Karpas-422 (cell line): ENCODE measurements at regions not wholly inside any gene's neighbourhood (a gene's known extent, or its start where the extent isn't known, plus 50 kb on each side); places are given as distances from the start of the nearest gene placed in this dataset.

Experiments
- DNase-seq: peaks from one replicate; pipeline ENCODE4 v3.0.0-alpha.2; 2015
- H2AFZ ChIP-seq: fragments of 200-600 bp; sonication (generic); 2 replicates; pipeline ENCODE4 v1.6.1; 2014; ENCODE audit warnings: antibody characterized with exemption, low read length, mixed read lengths
- H3K27ac ChIP-seq: fragments of 200-600 bp; sonication (generic); 2 replicates; pipeline ENCODE4 v1.5.1; 2014; ENCODE audit warnings: mild to moderate bottlenecking, low read length, moderate library complexity
- H3K27me3 ChIP-seq: fragments of 200-600 bp; sonication (generic); 2 replicates; pipeline ENCODE4 v1.6.1; 2014; ENCODE audit warnings: low read length, mixed read lengths
- H3K36me3 ChIP-seq: fragments of 200-600 bp; sonication (generic); 2 replicates; pipeline ENCODE4 v1.6.1; 2014; ENCODE audit warnings: low read length, mixed read lengths; ENCODE audit not compliant: insufficient read depth
- H3K4me1 ChIP-seq: fragments of 200-600 bp; sonication (generic); 2 replicates; pipeline ENCODE4 v1.6.1; 2014; ENCODE audit warnings: mild to moderate bottlenecking, low read length, mixed read lengths
- H3K4me2 ChIP-seq: fragments of 200-600 bp; sonication (generic); 2 replicates; pipeline ENCODE4 v1.6.1; 2014; ENCODE audit warnings: low read length, low read depth, mild to moderate bottlenecking; ENCODE audit not compliant: poor library complexity, severe bottlenecking
- H3K4me3 ChIP-seq: fragments of 200-600 bp; sonication (generic); 2 replicates; pipeline ENCODE4 v1.5.1; 2014; ENCODE audit warnings: mild to moderate bottlenecking, antibody characterized with exemption, low read length, mixed read lengths
- H3K79me2 ChIP-seq: fragments of 200-600 bp; sonication (generic); 2 replicates; pipeline ENCODE4 v1.6.1; 2014; ENCODE audit warnings: mild to moderate bottlenecking, low read length, mixed read lengths
- H3K9ac ChIP-seq: fragments of 200-600 bp; sonication (generic); 2 replicates; pipeline ENCODE4 v1.6.0; 2014; ENCODE audit warnings: low read length
- H3K9me2 ChIP-seq: fragments of 200-600 bp; sonication (generic), shearing (Covaris generic); replicated peaks from 2 replicates; pipeline ENCODE4 v1.6.0; 2014; ENCODE audit warnings: mild to moderate bottlenecking, low read length, moderate library complexity; ENCODE audit not compliant: insufficient read depth
- H3K9me3 ChIP-seq: fragments of 300-700, 200-600 bp; sonication (generic); 2 replicates; pipeline ENCODE4 v1.6.1; 2014; ENCODE audit warnings: low read length, mixed read lengths
- H4K20me1 ChIP-seq: fragments of 200-600 bp; sonication (generic); 2 replicates; pipeline ENCODE4 v1.6.1; 2014; ENCODE audit warnings: mild to moderate bottlenecking, antibody characterized with exemption, low read length, low read depth; ENCODE audit not compliant: insufficient read depth

GRCh38 chr3:193813501-193813830 lies 220.5 kb downstream of the OPA1 start:
- no peaks in the 10 kb centered on the region for H4K20me1 ChIP-seq
- H3K9me3 ChIP-seq: no peaks in the 10 kb centered on the region
- no peaks in the 10 kb centered on the region for H3K79me2 ChIP-seq
- peak overlapping the region; percentile 72; the same call in 1 of the 2 replicates for H2AFZ ChIP-seq
- H3K27ac ChIP-seq: no peak overlapping the region
- H3K9me2 ChIP-seq: no peaks in the 10 kb centered on the region
- H3K27me3 ChIP-seq: no peaks in the 10 kb centered on the region
- H3K9ac ChIP-seq: peak overlapping the region; percentile 45; the same call in 1 of the 2 replicates
- H3K4me1 ChIP-seq: peaks cover 30% of the 10 kb centered on the region
- no peak for DNase-seq
- H3K36me3 ChIP-seq: no peaks in the 10 kb centered on the region
- peak overlapping the region; percentile 64 for H3K4me2 ChIP-seq
- peak overlapping the region; percentile 50; the same call in 1 of the 2 replicates for H3K4me3 ChIP-seq

DNA sequence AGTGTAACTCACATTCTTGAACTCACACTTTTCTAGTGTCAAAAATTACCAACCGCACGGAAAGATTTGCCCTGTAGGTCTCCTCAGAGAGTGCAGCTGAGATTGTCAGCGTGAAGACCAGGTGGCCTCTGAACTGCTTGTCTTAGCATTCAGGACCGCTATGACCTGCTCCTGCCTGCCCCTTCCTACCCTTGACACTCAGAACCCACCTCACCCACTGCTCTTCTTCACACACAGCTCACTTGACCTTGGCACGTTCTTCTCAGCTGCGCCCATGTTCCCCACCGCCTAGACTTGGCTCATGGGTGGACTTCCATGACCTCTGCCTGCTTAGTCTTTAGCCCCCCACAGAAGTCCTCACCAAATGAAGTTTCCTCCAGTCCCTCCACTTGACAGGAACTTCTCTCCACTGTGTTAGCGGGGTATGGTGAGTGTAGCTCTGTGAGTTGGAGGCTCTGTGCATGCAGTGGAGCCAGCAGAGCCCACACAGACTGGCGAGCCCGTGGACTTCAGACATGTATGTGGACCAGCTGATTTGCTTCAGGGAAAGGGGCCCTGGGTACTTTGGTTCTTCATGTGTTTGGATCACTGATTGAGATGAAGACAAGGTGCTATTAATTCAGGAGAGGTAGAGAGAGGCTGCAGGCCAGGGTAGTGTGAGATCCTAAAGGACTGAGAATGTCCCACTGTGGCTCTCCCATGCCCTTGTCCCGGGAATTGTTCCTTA lies 221.3 kb downstream of the OPA1 start:
- H3K79me2 ChIP-seq: no peaks in the 10 kb centered on the region
- no peaks in the 10 kb centered on the region for H3K9me3 ChIP-seq
- H3K4me2 ChIP-seq: no peak overlapping the region
- H3K9ac ChIP-seq: no peak overlapping the region
- no peaks in the 10 kb centered on the region for H4K20me1 ChIP-seq
- H3K9me2 ChIP-seq: no peaks in the 10 kb centered on the region
- no peak overlapping the region for H3K4me3 ChIP-seq
- no peaks in the 10 kb centered on the region for H3K36me3 ChIP-seq
- peaks cover 30% of the 10 kb centered on the region for H3K4me1 ChIP-seq
- H3K27me3 ChIP-seq: no peaks in the 10 kb centered on the region
- H2AFZ ChIP-seq: 0 out of 2 replicates have a peak overlapping the region, but pooled peaks have one; percentile 6
- no peak overlapping the region for H3K27ac ChIP-seq
- DNase-seq: no peak

DNA sequence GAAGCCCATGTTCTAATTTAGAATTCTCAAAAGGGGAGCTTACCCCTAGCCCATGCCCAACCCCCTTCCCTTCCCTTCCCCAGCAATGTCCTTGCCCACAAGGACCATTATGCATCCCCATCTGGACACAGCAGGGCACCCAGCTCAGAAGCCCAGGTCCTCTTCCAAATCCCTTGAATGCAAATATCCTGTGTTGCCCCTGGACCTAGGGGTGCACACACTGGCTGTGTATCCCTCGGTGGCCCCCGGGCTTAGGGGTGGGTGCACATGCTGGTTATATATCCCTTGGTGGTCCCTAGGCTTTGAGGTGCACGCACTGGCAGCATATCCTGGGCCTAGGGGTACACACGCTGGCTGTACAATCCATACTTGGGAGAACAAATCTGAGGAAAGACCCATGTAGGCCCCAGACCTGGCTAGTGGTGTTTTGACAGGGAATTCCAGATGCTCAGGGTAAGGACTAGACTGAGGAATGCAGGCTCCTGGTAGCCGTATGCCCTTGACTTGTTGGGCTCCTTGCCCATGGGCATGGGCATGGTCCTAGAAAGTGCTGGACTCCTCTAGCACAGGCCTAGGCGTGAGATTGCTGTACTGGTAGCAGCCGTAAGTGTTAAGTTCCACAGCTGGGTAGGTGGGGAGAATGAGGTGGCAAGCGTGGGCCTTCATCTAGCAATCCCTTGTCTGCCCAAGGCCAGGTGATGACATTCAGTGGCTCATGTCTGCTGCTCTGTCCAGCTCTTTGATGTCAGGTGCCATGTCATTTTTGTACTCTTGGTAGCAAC lies 222.4 kb downstream of the OPA1 start:
- H3K79me2 ChIP-seq: no peaks in the 10 kb centered on the region
- no peaks in the 10 kb centered on the region for H3K27me3 ChIP-seq
- H3K4me1 ChIP-seq: peaks cover 30% of the 10 kb centered on the region
- H3K9me2 ChIP-seq: no peaks in the 10 kb centered on the region
- H4K20me1 ChIP-seq: no peaks in the 10 kb centered on the region
- H3K4me2 ChIP-seq: no peak overlapping the region
- no peaks in the 10 kb centered on the region for H3K36me3 ChIP-seq
- H3K9me3 ChIP-seq: no peaks in the 10 kb centered on the region
- DNase-seq: no peak
- H2AFZ ChIP-seq: no peak overlapping the region
- H3K9ac ChIP-seq: no peak overlapping the region
- H3K27ac ChIP-seq: no peak overlapping the region
- H3K4me3 ChIP-seq: no peak overlapping the region

GRCh38 chr3:193816028-193816395 lies 223.0 kb downstream of the OPA1 start:
- Histone ChIP-seq H3K27ac (no peak overlapping the region), H4K20me1 (no peaks in the 10 kb centered on the region), H3K36me3 (no peaks in the 10 kb centered on the region), H3K9me3 (no peaks in the 10 kb centered on the region), H3K9ac (no peak overlapping the region), H3K79me2 (no peaks in the 10 kb centered on the region), H3K4me2 (no peak overlapping the region), H3K9me2 (no peaks in the 10 kb centered on the region), H2AFZ (no peak overlapping the region), H3K4me3 (no peak overlapping the region), H3K27me3 (no peaks in the 10 kb centered on the region), H3K4me1 (peaks cover 32% of the 10 kb centered on the region)
- no peak for DNase-seq

DNA sequence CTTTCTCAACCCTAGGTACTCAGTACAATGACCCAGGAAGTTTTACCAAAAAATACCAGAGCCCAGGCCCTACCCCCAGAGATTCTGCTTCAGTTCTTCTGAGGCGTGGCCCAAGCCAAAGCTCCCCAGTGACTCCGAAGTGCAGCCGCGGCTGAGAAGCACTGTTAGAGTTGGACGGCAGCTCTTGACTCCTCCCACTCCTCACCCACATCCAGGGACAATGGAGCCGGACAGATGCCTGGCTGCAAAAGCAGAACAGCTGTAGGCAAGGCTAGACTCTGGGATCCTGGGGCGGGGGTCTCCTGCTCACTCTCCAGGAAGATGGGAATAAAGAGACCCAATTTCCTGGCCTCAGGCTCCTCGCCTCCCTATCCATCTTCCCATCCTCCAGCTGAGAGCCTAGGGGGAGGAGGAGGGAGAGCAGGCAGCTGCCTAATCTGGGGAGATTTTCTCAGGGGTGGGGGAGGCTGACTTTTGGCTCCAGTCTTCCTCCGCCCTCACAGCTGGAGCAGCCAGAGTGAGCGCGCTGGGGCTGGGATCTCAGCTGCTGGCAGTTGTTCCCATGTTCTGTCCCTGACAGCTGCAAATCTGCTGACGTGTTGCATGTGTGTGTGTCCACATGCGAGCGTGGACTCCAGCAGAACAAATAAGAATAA lies 223.8 kb downstream of the OPA1 start:
- no peaks in the 10 kb centered on the region for H4K20me1 ChIP-seq
- H3K9me3 ChIP-seq: no peaks in the 10 kb centered on the region
- H3K9ac ChIP-seq: no peak overlapping the region
- H3K4me1 ChIP-seq: peaks cover 40% of the 10 kb centered on the region
- H3K36me3 ChIP-seq: no peaks in the 10 kb centered on the region
- no peaks in the 10 kb centered on the region for H3K9me2 ChIP-seq
- H3K4me2 ChIP-seq: no peak overlapping the region
- H3K27me3 ChIP-seq: no peaks in the 10 kb centered on the region
- no peak for DNase-seq
- no peaks in the 10 kb centered on the region for H3K79me2 ChIP-seq
- no peak overlapping the region for H3K27ac ChIP-seq
- H3K4me3 ChIP-seq: no peak overlapping the region
- no peak overlapping the region for H2AFZ ChIP-seq

GRCh38 chr3:193819117-193820010 lies 226.4 kb downstream of the OPA1 start:
- H3K36me3 ChIP-seq: no peaks in the 10 kb centered on the region
- H3K4me3 ChIP-seq: no peak overlapping the region
- no peak overlapping the region for H3K9ac ChIP-seq
- no peak overlapping the region for H3K27ac ChIP-seq
- peaks cover 21% of the 10 kb centered on the region for H3K4me1 ChIP-seq
- H3K9me2 ChIP-seq: no peaks in the 10 kb centered on the region
- H3K4me2 ChIP-seq: no peak overlapping the region
- no peak overlapping the region for H2AFZ ChIP-seq
- no peak for DNase-seq
- no peaks in the 10 kb centered on the region for H3K9me3 ChIP-seq
- no peaks in the 10 kb centered on the region for H3K27me3 ChIP-seq
- no peaks in the 10 kb centered on the region for H3K79me2 ChIP-seq
- no peaks in the 10 kb centered on the region for H4K20me1 ChIP-seq

GRCh38 chr3:193821151-193821668 lies 228.2 kb downstream of the OPA1 start:
- Histone ChIP-seq H3K4me3 (no peak overlapping the region), H3K79me2 (no peaks in the 10 kb centered on the region), H3K9me2 (no peaks in the 10 kb centered on the region), H3K9ac (no peak overlapping the region), H3K27me3 (no peaks in the 10 kb centered on the region), H3K9me3 (no peaks in the 10 kb centered on the region), H2AFZ (no peak overlapping the region), H3K4me2 (no peak overlapping the region), H3K36me3 (no peaks in the 10 kb centered on the region), H3K4me1 (peaks cover 15% of the 10 kb centered on the region), H3K27ac (no peak overlapping the region), H4K20me1 (no peaks in the 10 kb centered on the region)
- DNase-seq: no peak
